ENCODE measurements at regions not wholly inside any gene's neighbourhood (a gene's known extent, or its start where the extent isn't known, plus 50 kb on each side); places are given as distances from the start of the nearest gene placed in this dataset.
A peak's percentile ranks its signal among the peaks of the same experiment; 100 is the strongest.

GRCh38 chr3:163812006-163812405 lies 1266.3 kb downstream of the SI start:
- CTCF ChIA-PET, result no interaction called here
- no peak overlapping the region for H3K4me2 ChIP-seq (ENCODE audit: low read length)
- RAD21 ChIA-PET (ENCODE audit: low non-redundant PET in 1 of 2, low total read pairs in 2 of 2, uncharacterized antibody in 2 of 2, unreplicated experiment in 2 of 2), result no interaction called here
- no peak overlapping the region for H3K4me3 ChIP-seq (replicated peaks in 1 of 2; ENCODE audit: low read depth in 1 of 2, low read length in 2 of 2)
- no peaks in the 10 kb centered on the region for H3K9me3 ChIP-seq (ENCODE audit: control insufficient read depth in 1 of 2, insufficient read depth in 1 of 2, low read depth in 1 of 2, low read length in 2 of 2)
- no TSS peak for BruUV-seq (replicated peaks)
- H3K4me1 ChIP-seq (ENCODE audit: control insufficient read depth in 1 of 2, insufficient read depth in 2 of 2, low read length in 2 of 2), result no peaks in the 10 kb centered on the region
- H3K36me3 ChIP-seq (ENCODE audit: control insufficient read depth in 1 of 2, insufficient read depth in 2 of 2, low read length in 2 of 2), result no peaks in the 10 kb centered on the region
- TF ChIP-seq ATF3 (IDR thresholded peaks at IDR 0.05) (no peak), JUND (IDR thresholded peaks at IDR 0.05) (no peak)
- H4K20me1 ChIP-seq (ENCODE audit: insufficient read depth), result no peaks in the 10 kb centered on the region
- no peaks in the 10 kb centered on the region for H3K79me2 ChIP-seq (ENCODE audit: insufficient read depth, low read length)
- no peak overlapping the region for H3K9ac ChIP-seq (ENCODE audit: low read length)
- ATAC-seq (no peak), DNase-seq (ENCODE audit: low read depth, low spot score) (no peak)
- H2AFZ ChIP-seq (ENCODE audit: low read depth, low read length, poor library complexity, severe bottlenecking), result no peak overlapping the region
- H3K27ac ChIP-seq (ENCODE audit: low read depth, low read length), result no peak overlapping the region
- H3K27me3 ChIP-seq (ENCODE audit: insufficient read depth, low read length), result no peaks in the 10 kb centered on the region
- intact Hi-C loops (cut with micrococcal nuclease), result no loop called here
- H3K9me2 ChIP-seq (ENCODE audit: insufficient read depth), result no peaks in the 10 kb centered on the region
- POLR2A ChIA-PET, result no interaction called here

- Histone ChIP-seq H3K36me3 (ENCODE audit: control insufficient read depth in 1 of 2, insufficient read depth in 2 of 2, low read length in 2 of 2) (no peaks in the 10 kb centered on the region), H2AFZ (ENCODE audit: low read depth, low read length, poor library complexity, severe bottlenecking) (peak overlapping the region; percentile 32), H3K9ac (ENCODE audit: low read length) (no peak overlapping the region), H3K4me3 (replicated peaks in 1 of 2; ENCODE audit: low read depth in 1 of 2, low read length in 2 of 2) (no peak overlapping the region), H3K9me2 (ENCODE audit: insufficient read depth) (no peaks in the 10 kb centered on the region), H3K4me1 (ENCODE audit: control insufficient read depth in 1 of 2, insufficient read depth in 2 of 2, low read length in 2 of 2) (no peaks in the 10 kb centered on the region), H4K20me1 (ENCODE audit: insufficient read depth) (no peaks in the 10 kb centered on the region), H3K4me2 (ENCODE audit: low read length) (no peak overlapping the region), H3K27me3 (ENCODE audit: insufficient read depth, low read length) (no peaks in the 10 kb centered on the region), H3K9me3 (ENCODE audit: control insufficient read depth in 1 of 2, insufficient read depth in 1 of 2, low read depth in 1 of 2, low read length in 2 of 2) (no peaks in the 10 kb centered on the region), H3K27ac (ENCODE audit: low read depth, low read length) (no peak overlapping the region), H3K79me2 (ENCODE audit: insufficient read depth, low read length) (no peaks in the 10 kb centered on the region)
- CTCF ChIA-PET, result no interaction called here
- POLR2A ChIA-PET, result no interaction called here
- ATAC-seq, result no peak
- RAD21 ChIA-PET (ENCODE audit: low non-redundant PET in 1 of 2, low total read pairs in 2 of 2, uncharacterized antibody in 2 of 2, unreplicated experiment in 2 of 2), result no interaction called here
- no peak for DNase-seq (ENCODE audit: low read depth, low spot score)
- no peak for TF ChIP-seq POLR2AphosphoS5 (IDR thresholded peaks at IDR 0.05; ENCODE audit: low read depth, low read length)
- no peak for TF ChIP-seq FOSL1 (IDR thresholded peaks at IDR 0.05; ENCODE audit: low read depth)
- intact Hi-C loops (cut with micrococcal nuclease), result no loop called here
- BruUV-seq (replicated peaks), result no TSS peak
These were observed 1268.7 kb downstream of the SI start for GRCh38 chr3:163809540-163809993.

Data from HCT116 (cell line).